HEK293 (cell line): ENCODE measurements at regions not wholly inside any gene's neighbourhood (a gene's known extent, or its start where the extent isn't known, plus 50 kb on each side); places are given as distances from the start of the nearest gene placed in this dataset.

Source experiments
- CTCF ChIA-PET: fragments of 350-600 bp; formaldehyde crosslinking; extraction: SDS; loops from one replicate; lab custom pipeline; 2021; ENCODE audit warnings: antibody characterized with exemption; lab: Yijun Ruan, JAX
- POLR2A ChIA-PET: fragments of 300-600 bp; formaldehyde crosslinking; extraction: SDS; loops from one replicate; lab custom pipeline; 2020; ENCODE audit warnings: antibody characterized with exemption, inconsistent platforms; lab: Yijun Ruan, JAX
- H3K27ac ChIP-seq: fragments of 200-500 bp; sonication (Bioruptor generic); 2 replicates; pipeline ENCODE4 v1.5.1; 2014; ENCODE audit warnings: low read depth, low read length, control low read depth, inconsistent platforms; ENCODE audit errors: extremely low read depth
- H3K36me3 ChIP-seq, 2 experiments: fragments of 200-500 bp in 1 of 2; sonication (Bioruptor generic) in 1 of 2; 1 replicate in 1 of 2; 2 replicates in 1 of 2; pipeline ENCODE4 v1.5.1; 2014 to 2017; ENCODE audit warnings: inconsistent platforms in 2 of 2, low read length in 2 of 2; ENCODE audit not compliant: control insufficient read depth in 2 of 2, insufficient read depth in 1 of 2
- H3K4me1 ChIP-seq: fragments of 200-500 bp; sonication (Bioruptor generic); 2 replicates; pipeline ENCODE4 v1.5.1; 2014; ENCODE audit warnings: mild to moderate bottlenecking, low read length, inconsistent platforms; ENCODE audit not compliant: control insufficient read depth, insufficient read depth
- H3K4me3 ChIP-seq: 2 replicates; pipeline ENCODE4 v1.5.1; 2011; ENCODE audit warnings: low read depth, mild to moderate bottlenecking, control low read depth, low read length, moderate library complexity
- H3K9me3 ChIP-seq: fragments of 200-500 bp; sonication (Bioruptor generic); 2 replicates; pipeline ENCODE4 v1.5.1; 2014; ENCODE audit warnings: low read depth, low read length, inconsistent platforms; ENCODE audit not compliant: control insufficient read depth, insufficient read depth
- HOXA7 ChIP-seq: sonication (generic); formaldehyde crosslinking; IDR thresholded peaks from 2 replicates; pipeline ENCODE4 v1.8.1; 2022; ENCODE audit warnings: missing genetic modification reagents, borderline replicate concordance
- IKZF3 ChIP-seq: fragments of 450-650 bp; IDR thresholded peaks from 2 replicates; pipeline ENCODE4 v1.5.0; 2018; ENCODE audit warnings: missing biosample characterization, mild to moderate bottlenecking, missing genetic modification characterization, moderate library complexity
- OSR2 ChIP-seq: fragments of 450-650 bp; formaldehyde crosslinking; IDR thresholded peaks from 2 replicates; pipeline ENCODE4 v1.5.1; 2016; ENCODE audit warnings: missing biosample characterization, missing genetic modification characterization
- SCRT1 ChIP-seq: fragments of 450-650 bp; formaldehyde crosslinking; IDR thresholded peaks from 2 replicates; pipeline ENCODE4 v1.5.1; 2016; ENCODE audit warnings: missing biosample characterization, missing genetic modification characterization, borderline replicate concordance
- ZBTB26 ChIP-seq: fragments of 450-650 bp; formaldehyde crosslinking; optimal IDR thresholded peaks from 2 replicates; pipeline ENCODE3; 2016; ENCODE audit warnings: missing biosample characterization, mild to moderate bottlenecking, missing genetic modification characterization
- ZBTB44 ChIP-seq: fragments of 450-650 bp; IDR thresholded peaks from 2 replicates; pipeline ENCODE4 v1.5.1; 2018; ENCODE audit warnings: missing biosample characterization, mild to moderate bottlenecking, missing genetic modification characterization
- ZFHX2 ChIP-seq: fragments of 450-650 bp; formaldehyde crosslinking; conservative IDR thresholded peaks from 2 replicates; pipeline ENCODE4 v1.5.1; 2016; ENCODE audit warnings: missing biosample characterization, missing genetic modification characterization
- ZFP37 ChIP-seq: fragments of 450-650 bp; formaldehyde crosslinking; IDR thresholded peaks from 2 replicates; pipeline ENCODE4 v1.5.1; 2016; ENCODE audit warnings: missing biosample characterization, missing genetic modification characterization
- ZNF155 ChIP-seq: fragments of 450-650 bp; formaldehyde crosslinking; IDR thresholded peaks from 2 replicates; pipeline ENCODE4 v1.5.1; 2016; ENCODE audit warnings: missing biosample characterization, missing genetic modification characterization
- ZNF202 ChIP-seq: fragments of 450-650 bp; formaldehyde crosslinking; IDR thresholded peaks from 2 replicates; pipeline ENCODE4 v1.5.1; 2016; ENCODE audit warnings: missing biosample characterization, missing genetic modification characterization, borderline replicate concordance
- ZNF214 ChIP-seq: fragments of 450-650 bp; formaldehyde crosslinking; IDR thresholded peaks from 2 replicates; pipeline ENCODE4 v1.5.1; 2017; ENCODE audit warnings: missing biosample characterization, mild to moderate bottlenecking, missing genetic modification characterization, borderline replicate concordance
- ZNF26 ChIP-seq: fragments of 450-650 bp; formaldehyde crosslinking; IDR thresholded peaks from 2 replicates; pipeline ENCODE4 v1.5.1; 2016; ENCODE audit warnings: missing biosample characterization, missing genetic modification characterization
- ZNF274 ChIP-seq, 2 experiments: fragments of 200-500 bp in 1 of 2; fragments of 450-650 bp in 1 of 2; sonication (Bioruptor generic) in 1 of 2; formaldehyde crosslinking in 1 of 2; IDR thresholded peaks; 2 replicates each; pipeline versions ENCODE4 v1.5.1 to v1.6.1; 2014 to 2016; ENCODE audit warnings: borderline replicate concordance in 1 of 2, inconsistent platforms in 1 of 2, low read length in 1 of 2, missing biosample characterization in 1 of 2, missing genetic modification characterization in 1 of 2
- ZNF830 ChIP-seq: fragments of 450-650 bp; IDR thresholded peaks from 2 replicates; pipeline ENCODE4 v1.5.0; 2018; ENCODE audit warnings: missing biosample characterization, missing genetic modification characterization, low read depth, mild to moderate bottlenecking, moderate library complexity

GRCh38 chr9:87285183-87285850, 212.3 kb upstream of the DAPK1 start (continued):
- TF ChIP-seq ZBTB26 (tag by site-specific recombination) = no peak

- ChIA-PET POLR2A (no interaction called here), CTCF (no interaction called here)
- H3K9me3 ChIP-seq = no peaks in the 10 kb centered on the region
- no peak overlapping the region for H3K27ac ChIP-seq
- H3K4me1 ChIP-seq = peaks cover 8% of the 10 kb centered on the region
- H3K4me3 ChIP-seq = no peak overlapping the region
- TF ChIP-seq IKZF3 (no peak), SCRT1 (tag by site-specific recombination) (no peak), ZBTB44 (tag by site-specific recombination) (no peak), ZNF155 (tag by site-specific recombination) (no peak), ZNF214 (tag by site-specific recombination) (no peak), HOXA7 (CRISPR knock-in tag) (no peak), ZNF830 (tag by site-specific recombination) (no peak), OSR2 (no peak), ZNF202 (tag by site-specific recombination) (no peak), ZFP37 (tag by site-specific recombination) (no peak)
- no peaks in the 10 kb centered on the region for H3K36me3 ChIP-seq
These were observed 211.2 kb upstream of the DAPK1 start for GRCh38 chr9:87286506-87286905.

GRCh38 chr9:87290241-87291052, 207.2 kb upstream of the DAPK1 start:
- TF ChIP-seq ZFHX2 (0 out of 2 replicates have a peak, but pooled peaks have one; percentile 14), ZNF214 (tag by site-specific recombination) (no peak), ZNF274 (IDR thresholded peaks at IDR 0.05; ENCODE audit: low read length) (no peak), ZNF274 (tag by site-specific recombination; IDR thresholded peaks at IDR 0.05; ENCODE audit: borderline replicate concordance) (no peak), ZNF26 (tag by site-specific recombination) (no peak)
- TF ChIP-seq, all 188 proteins: peak for 1
- ChIA-PET CTCF (interaction anchor here (0.6 to 1.5 kb wide), 2 partner anchors 9 to 93 kb away, joined by 3 read pairs; no protein-coding TSS in a partner anchor), POLR2A (no interaction called here)
- Histone ChIP-seq H3K27ac (no peak overlapping the region), H3K4me3 (no peak overlapping the region), H3K4me1 (peaks cover 4% of the 10 kb centered on the region; the same call in 1 of the 2 replicates), H3K9me3 (no peaks in the 10 kb centered on the region), H3K36me3 (no peaks in the 10 kb centered on the region)
